Hepatocyte (in vitro differentiated cells): ENCODE measurements at regions not wholly inside any gene's neighbourhood (a gene's known extent, or its start where the extent isn't known, plus 50 kb on each side); places are given as distances from the start of the nearest gene placed in this dataset.

Experiments
- DNase-seq: peaks from one replicate; pipeline ENCODE4 v3.0.0-alpha.2; 2016; ENCODE audit warnings: low spot score
- H2AFZ ChIP-seq: fragments of 200-600 bp; sonication (generic); 2 replicates; pipeline ENCODE4 v1.6.0; 2016; ENCODE audit warnings: antibody characterized with exemption, mild to moderate bottlenecking
- H3K27ac ChIP-seq: fragments of 200-600 bp; sonication (generic); 2 replicates; pipeline ENCODE4 v1.5.1; 2016; ENCODE audit warnings: mild to moderate bottlenecking
- H3K27me3 ChIP-seq: fragments of 200-600 bp; sonication (generic); 2 replicates; pipeline ENCODE4 v1.6.1; 2016
- H3K36me3 ChIP-seq: fragments of 200-600 bp; sonication (generic); replicated peaks from 2 replicates; pipeline ENCODE4 v1.5.1; 2016; ENCODE audit warnings: low read depth; ENCODE audit not compliant: insufficient read depth
- H3K4me1 ChIP-seq: fragments of 200-600 bp; sonication (generic); 2 replicates; pipeline ENCODE4 v1.5.1; 2016; ENCODE audit warnings: mild to moderate bottlenecking, moderate library complexity; ENCODE audit not compliant: insufficient read depth
- H3K4me2 ChIP-seq: fragments of 200-600 bp; sonication (generic); 2 replicates; pipeline ENCODE4 v1.6.0; 2016
- H3K4me3 ChIP-seq: fragments of 200-600 bp; sonication (generic); 2 replicates; pipeline ENCODE4 v1.5.1; 2016; ENCODE audit warnings: mild to moderate bottlenecking
- H3K79me2 ChIP-seq: fragments of 200-600 bp; sonication (generic); 2 replicates; pipeline ENCODE4 v1.6.0; 2017; ENCODE audit warnings: mild to moderate bottlenecking
- H3K9me2 ChIP-seq: fragments of 200-600 bp; sonication (generic); replicated peaks from 2 replicates; pipeline ENCODE4 v1.6.0; 2017; ENCODE audit warnings: mild to moderate bottlenecking; ENCODE audit not compliant: insufficient read depth
- H3K9me3 ChIP-seq: fragments of 200-600 bp; sonication (generic); 2 replicates; pipeline ENCODE4 v1.5.1; 2016; ENCODE audit warnings: low read depth, mild to moderate bottlenecking
- H4K20me1 ChIP-seq: fragments of 200-600 bp; sonication (generic); 2 replicates; pipeline ENCODE4 v1.6.0; 2016; ENCODE audit warnings: mild to moderate bottlenecking; ENCODE audit not compliant: insufficient read depth, poor library complexity, severe bottlenecking
- CTCF ChIP-seq: fragments of 200-600 bp; sonication (generic); IDR thresholded peaks from 2 replicates; pipeline ENCODE4 v1.5.1; 2016; ENCODE audit warnings: antibody characterized with exemption, mild to moderate bottlenecking; ENCODE audit not compliant: poor library complexity
- EZH2 ChIP-seq: fragments of 200-600 bp; sonication (generic); IDR thresholded peaks from 2 replicates; pipeline ENCODE4 v1.6.1; 2016; ENCODE audit warnings: antibody characterized with exemption, mild to moderate bottlenecking, borderline replicate concordance
- EZH2phosphoT487 ChIP-seq: fragments of 200-600 bp; sonication (generic); IDR thresholded peaks from one replicate; pipeline ENCODE4 v1.6.1; 2018; ENCODE audit warnings: antibody characterized with exemption, mild to moderate bottlenecking, low read depth, moderate library complexity; ENCODE audit not compliant: unreplicated experiment, severe bottlenecking
- WGBS: methylation state at CpG from one replicate; pipeline ENCODE4 v1.1.6; 2016; ENCODE audit warnings: low lambda C conversion rate; ENCODE audit errors: missing lambda C conversion rate; 5-methylcytosine and 5-hydroxymethylcytosine counted together

- H4K20me1 ChIP-seq, result no peaks in the 10 kb centered on the region
- no peak for TF ChIP-seq EZH2phosphoT487
- no peak for TF ChIP-seq EZH2
- no peak for TF ChIP-seq CTCF
- H3K9me2 ChIP-seq, result no peaks in the 10 kb centered on the region
- no peaks in the 10 kb centered on the region for H3K27me3 ChIP-seq
- no peaks in the 10 kb centered on the region for H3K36me3 ChIP-seq
- H2AFZ ChIP-seq, result no peak overlapping the region
- no peak for DNase-seq
- no peak overlapping the region for H3K27ac ChIP-seq
- no peaks in the 10 kb centered on the region for H3K79me2 ChIP-seq
- H3K4me2 ChIP-seq, result no peak overlapping the region
- no peaks in the 10 kb centered on the region for H3K9me3 ChIP-seq
- WGBS, result 95% methylated on average over 1 of the region's 1 CpG
- no peak overlapping the region for H3K4me3 ChIP-seq
- H3K4me1 ChIP-seq, result no peaks in the 10 kb centered on the region
Observed at GRCh38 chr5:57334475-57334874, 148.1 kb downstream of the ACTBL2 start.

GRCh38 chr5:57332361-57332760 lies 150.2 kb downstream of the ACTBL2 start:
- H3K4me3 ChIP-seq, result no peak overlapping the region
- H3K4me2 ChIP-seq, result no peak overlapping the region
- H2AFZ ChIP-seq, result no peak overlapping the region
- 47% methylated on average over 4 of the region's 4 CpGs for WGBS
- no peaks in the 10 kb centered on the region for H3K9me3 ChIP-seq
- DNase-seq, result no peak
- no peaks in the 10 kb centered on the region for H3K79me2 ChIP-seq
- no peaks in the 10 kb centered on the region for H3K36me3 ChIP-seq
- peak overlapping the region; percentile 82 for H3K27ac ChIP-seq
- no peaks in the 10 kb centered on the region for H3K27me3 ChIP-seq
- peaks cover 6% of the 10 kb centered on the region for H3K4me1 ChIP-seq
- no peaks in the 10 kb centered on the region for H3K9me2 ChIP-seq
- TF ChIP-seq EZH2 (no peak), CTCF (no peak), EZH2phosphoT487 (no peak)
- no peaks in the 10 kb centered on the region for H4K20me1 ChIP-seq

GRCh38 chr5:57327561-57328367 lies 153.9 kb downstream of the GPBP1 start:
- DNase-seq, result peak; percentile 74
- Histone ChIP-seq H3K4me1 (peaks cover 9% of the 10 kb centered on the region), H3K79me2 (no peaks in the 10 kb centered on the region), H3K27ac (peak overlapping the region; percentile 77), H2AFZ (no peak overlapping the region), H4K20me1 (no peaks in the 10 kb centered on the region), H3K36me3 (no peaks in the 10 kb centered on the region), H3K27me3 (no peaks in the 10 kb centered on the region), H3K9me3 (no peaks in the 10 kb centered on the region), H3K4me3 (no peak overlapping the region), H3K4me2 (no peak overlapping the region), H3K9me2 (no peaks in the 10 kb centered on the region)
- no peak for TF ChIP-seq EZH2
- TF ChIP-seq EZH2phosphoT487, result no peak
- no peak for TF ChIP-seq CTCF
- 72% methylated on average over 3 of the region's 3 CpGs for WGBS
